HG02610 (cell line): ENCODE measurements at regions not wholly inside any gene's neighbourhood (a gene's known extent, or its start where the extent isn't known, plus 50 kb on each side); places are given as distances from the start of the nearest gene placed in this dataset.
"Not testable (repeated sequence)": the region's sequence is repeated elsewhere in the genome, so short reads cannot be mapped to it uniquely, and the experiment has no call there.

Experiments
- ATAC-seq: cut with Tn5 transposase; IDR thresholded peaks from one replicate; pipeline ENCODE4 v1.9.1; 2021; ENCODE audit warnings: mild to moderate bottlenecking, moderate library complexity; ENCODE audit not compliant: unreplicated experiment

DNA sequence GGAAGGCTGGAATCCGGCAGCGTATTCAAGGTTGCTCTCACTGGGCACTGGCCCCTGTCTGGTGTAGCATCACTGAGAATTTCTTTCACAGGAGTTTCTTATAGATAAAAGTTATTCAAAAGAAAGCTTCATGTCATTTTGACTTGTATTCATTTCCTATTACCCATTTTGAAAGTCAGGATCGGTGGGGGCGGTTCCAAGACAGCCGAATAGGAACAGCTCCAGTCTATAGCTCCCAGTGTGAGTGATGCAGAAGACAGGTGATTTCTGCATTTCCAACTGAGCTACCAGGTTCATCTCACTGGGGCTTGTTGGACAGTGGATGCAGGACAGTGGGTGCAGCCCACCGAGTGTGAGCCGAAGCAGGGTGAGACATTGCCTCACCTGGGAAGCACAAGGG, 51.5 kb upstream of the CDC42EP3 start:
- ATAC-seq, result not testable (repeated sequence)

DNA sequence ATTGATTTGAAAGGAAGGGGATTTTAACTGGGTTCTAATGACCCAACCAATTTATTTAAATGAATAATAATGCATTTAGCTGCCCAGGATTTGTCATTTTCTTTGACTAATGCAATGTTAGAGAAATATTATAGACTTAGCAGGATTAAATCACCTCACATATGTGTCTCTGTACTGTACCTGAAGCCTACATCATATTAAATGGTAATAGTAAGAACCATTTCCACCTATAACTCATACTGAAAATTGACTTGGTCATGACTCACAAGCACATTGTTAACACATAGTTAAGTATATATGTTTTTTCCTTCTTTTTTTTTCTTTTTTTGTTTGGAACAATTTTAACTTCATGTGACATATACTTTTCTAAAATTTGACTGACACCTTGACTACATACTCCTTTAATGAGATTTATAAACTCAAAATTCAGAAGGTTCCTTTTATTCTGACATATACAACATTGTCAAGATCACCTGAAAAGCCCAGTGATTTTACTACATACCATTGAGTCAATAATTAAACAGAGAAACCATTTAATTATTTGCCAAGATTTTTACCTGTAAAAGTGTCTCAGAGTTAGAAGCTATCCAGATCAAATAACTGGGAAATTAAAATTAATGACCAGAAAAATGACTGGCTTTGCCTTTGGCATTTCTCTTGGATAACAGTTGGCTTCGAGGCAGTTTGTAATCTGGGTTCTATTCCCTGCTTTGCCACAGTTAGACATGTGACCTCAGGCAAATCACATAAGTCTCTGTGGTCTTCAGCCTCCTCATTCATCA, 58.8 kb upstream of the CDC42EP3 start:
- ATAC-seq, result no peak

DNA sequence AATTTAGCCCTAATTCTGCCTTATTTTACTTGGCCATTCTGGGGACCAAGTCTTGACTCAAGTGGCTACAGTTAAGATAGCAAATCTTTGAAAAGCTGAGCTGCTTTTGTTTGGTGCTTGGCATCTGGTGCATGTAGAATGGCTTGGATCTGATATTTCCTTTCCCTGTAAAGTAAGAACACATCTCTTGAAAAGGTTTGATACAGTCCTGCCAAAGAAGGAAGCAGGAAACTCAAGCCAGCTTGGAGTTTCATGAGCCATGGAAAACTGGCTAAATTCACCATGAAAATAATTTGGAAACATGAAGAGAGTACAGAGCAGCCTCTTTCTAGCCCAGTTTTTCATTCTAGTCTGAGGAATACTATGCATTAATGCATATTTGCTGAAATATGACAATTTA, 61.0 kb upstream of the CDC42EP3 start:
- ATAC-seq, result not testable (repeated sequence)

DNA sequence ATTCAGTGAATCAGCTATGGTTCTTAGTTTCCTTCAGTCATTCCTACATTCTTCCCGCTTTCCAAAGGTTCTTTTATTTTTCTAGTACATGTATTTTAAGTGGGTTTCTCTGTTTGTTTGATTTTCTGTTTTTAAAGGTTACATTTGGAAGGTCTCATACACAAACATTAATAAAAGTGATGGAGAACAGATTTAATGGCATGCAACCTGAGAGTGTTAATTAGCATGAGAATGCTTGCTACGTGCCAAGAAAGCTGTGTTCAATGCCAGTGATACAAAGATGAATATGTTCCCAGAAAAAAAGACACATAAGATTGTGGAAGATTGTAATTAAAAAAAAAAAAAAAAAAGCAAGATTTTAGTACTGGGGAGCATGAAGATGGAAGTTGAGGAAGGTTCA, 61.8 kb upstream of the CDC42EP3 start:
- ATAC-seq, result no peak

DNA sequence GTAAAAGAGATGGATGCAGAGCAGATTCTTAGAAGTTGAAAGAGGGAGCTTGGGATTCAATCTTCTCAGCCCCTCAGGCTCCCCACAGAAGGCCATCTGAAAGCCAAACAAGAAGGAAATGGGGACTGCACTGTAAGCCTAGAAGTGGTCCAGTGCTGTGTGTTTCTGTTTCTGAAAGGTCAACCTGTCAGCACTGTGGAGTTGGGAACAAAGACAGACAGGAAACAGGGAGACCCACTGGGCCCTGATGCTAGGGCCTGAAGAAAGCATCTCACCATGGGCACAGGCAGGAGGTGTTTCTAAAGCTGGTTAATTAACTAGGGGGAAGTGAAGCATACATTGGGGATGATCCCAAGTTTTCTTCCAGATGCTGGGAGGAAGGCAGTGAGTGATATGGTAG, 62.5 kb upstream of the CDC42EP3 start:
- not testable (repeated sequence) for ATAC-seq

DNA sequence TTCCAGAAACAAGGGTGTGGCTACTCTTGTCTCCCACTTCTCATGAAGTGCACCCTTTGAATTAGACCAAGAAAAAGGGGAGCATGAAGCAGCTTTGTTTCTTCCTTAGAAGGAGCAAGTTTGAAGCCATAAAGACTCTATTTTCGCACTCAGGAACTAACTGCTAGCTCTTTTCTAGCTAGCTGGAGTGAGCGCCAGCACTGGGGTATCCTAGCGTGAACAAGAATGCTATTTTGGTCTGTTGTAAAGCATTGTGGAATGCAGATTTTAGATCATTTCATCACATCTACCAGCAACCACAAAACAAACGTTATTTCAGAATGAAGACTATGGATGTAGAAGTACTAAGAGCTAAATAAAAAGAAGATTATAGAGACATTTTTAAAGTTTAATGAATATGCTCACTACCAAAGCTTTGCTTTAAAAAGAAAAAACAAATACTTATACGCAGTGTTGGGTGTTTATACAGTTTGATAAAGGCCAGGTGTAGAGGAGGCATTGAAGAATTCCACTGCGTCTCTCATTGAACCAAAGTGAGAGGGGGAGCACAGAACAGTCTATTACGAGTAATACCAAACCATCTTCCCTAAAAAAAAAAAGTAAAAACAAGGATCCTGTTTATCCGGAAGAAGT, 63.6 kb upstream of the CDC42EP3 start:
- not testable (repeated sequence) for ATAC-seq

DNA sequence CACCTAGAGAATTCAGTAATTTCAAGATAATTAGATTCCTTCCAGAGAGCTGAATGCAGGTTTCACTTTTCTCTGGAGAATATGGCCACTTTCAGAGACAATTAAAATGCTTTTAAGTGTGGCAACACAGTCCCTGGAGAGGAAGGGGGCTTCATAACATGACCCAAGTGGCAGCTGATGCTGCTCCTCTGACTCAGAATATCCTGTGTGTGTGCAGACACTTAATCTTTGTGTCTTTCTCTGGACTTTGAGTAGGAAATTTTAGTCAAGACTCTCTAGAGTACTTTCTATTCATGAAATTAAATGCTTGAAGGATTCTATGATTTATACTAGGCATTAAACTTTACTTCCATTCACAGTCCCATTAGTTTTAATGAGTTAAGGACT, 64.1 kb upstream of the CDC42EP3 start:
- ATAC-seq, result not testable (repeated sequence)

DNA sequence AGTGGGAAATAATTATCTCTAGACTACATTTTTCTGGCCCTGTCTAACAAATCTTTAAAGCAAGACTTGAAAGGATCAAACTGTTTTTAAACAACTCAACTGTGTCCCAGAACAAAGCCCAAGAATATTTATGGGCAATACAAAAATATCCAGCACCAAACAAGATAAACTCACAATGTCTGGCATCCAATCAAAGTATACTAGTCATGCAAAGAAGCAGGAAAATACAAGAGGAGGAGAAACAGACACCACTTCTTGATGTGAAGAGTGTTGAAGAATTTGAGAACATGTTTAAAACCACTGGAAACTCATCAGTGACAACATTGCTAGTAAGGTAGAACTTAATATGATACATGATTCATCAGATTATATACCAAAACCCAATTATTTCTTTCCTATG, 66.1 kb upstream of the CDC42EP3 start:
- ATAC-seq, result no peak

DNA sequence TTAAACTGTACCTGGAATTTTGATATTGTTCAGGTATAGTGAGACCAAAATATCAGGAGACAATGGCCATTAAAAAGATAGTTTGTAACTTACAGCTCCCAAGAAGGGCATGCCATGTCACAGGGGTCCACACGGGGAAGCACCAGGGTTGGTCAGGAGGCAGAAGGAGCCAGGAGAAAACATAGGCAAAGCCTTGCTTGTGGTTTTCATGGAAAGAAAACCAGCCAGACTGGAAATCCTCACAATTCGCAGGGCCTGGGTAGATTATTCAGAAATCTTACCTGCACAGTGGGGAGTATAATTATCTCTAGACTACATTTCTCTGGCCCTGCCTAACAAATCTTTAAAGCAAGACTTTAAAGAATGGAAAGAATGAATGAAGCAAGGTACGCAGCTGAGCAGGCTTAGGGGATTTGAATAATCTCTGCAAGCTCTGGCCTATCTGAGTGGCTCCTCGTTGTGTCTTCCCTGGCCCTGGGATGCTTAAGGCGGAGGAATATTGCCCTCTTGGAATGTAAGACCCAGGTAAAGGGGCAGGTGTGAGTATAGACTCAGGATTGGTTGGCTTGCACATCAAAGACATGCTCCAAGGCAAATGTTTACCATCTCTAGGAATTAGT, 66.9 kb upstream of the CDC42EP3 start:
- ATAC-seq, result no peak

DNA sequence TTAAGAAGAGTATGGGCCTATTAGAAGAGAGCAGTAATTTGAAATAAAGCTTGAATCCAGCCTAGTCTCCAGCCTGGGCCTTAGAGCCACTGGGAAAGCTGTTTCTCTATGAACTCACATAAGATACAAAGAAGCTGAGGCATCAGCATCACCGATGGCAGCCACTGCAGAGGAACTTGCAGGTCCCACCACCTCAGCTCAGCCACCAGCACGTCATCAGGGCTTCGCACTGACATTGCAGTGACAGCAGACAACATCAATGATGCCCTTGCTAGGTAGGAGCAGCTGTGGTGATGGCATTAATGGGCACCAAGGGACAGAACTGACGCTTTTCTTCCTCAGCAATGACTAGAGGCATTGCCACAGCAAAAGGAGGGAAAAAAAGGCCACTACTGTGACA, 67.7 kb upstream of the CDC42EP3 start:
- no peak for ATAC-seq

DNA sequence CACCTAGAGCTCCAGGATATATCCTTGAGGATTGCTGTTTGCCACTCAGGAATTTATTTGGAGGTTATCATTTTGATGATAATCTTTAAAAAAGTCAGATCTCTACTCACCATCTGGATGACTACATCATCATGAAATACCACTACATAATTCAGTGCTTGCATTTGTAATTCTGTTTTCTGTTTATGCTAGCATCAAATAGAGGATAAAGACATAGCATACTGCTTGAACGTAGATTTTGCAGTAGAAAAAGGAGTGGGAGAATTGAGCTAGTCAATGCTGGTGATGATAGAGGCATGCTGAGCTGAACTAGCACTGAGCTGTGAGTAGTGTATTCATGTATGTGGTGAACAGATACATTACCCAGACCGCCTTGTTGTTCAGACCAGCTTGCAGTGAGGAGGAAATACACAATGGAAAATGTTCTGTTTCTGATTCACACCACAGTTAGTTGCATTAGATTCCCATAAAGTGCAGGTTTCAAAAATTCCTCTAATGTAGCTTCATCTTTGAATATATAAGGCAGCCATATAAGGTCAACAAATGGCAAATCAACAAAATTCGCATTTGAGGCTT, 68.8 kb upstream of the CDC42EP3 start:
- no peak for ATAC-seq

DNA sequence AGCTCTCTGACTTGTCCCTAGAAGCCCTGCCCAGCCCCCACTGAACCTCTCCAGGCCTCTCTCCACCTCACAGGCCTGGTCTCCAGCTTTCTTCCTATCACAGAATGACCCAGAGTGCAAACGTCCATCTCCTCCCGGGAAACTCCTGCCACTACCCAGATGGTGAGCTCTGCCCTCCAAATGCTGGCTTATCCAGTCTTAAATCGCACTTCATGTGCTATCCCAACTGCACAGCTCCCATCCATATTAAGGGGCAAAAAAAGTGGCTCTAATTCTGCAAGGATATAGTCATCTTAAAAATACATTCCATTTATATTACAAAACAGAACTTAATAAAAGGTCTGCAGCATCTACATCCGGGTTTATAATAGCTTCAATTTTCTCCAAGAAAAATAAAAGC, 70.8 kb upstream of the CDC42EP3 start:
- ATAC-seq, result no peak

DNA sequence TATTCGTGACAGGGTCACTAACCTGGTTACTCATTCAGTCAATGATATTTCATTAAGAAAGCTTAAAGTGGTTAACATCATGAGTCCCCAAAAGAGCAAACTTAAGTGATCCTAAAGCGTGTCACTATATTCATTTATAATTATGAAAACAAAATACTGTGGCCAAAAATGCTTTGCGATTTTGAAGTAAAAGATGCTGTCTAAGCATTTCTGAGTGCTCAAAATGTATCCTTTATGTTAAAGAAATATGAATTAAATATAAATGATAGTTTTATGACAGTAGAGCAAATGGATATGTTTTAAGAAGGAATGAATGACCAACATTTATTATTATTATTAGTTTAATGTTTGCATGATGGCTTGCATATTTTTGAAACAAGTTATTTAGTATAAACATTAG, 72.6 kb upstream of the CDC42EP3 start:
- ATAC-seq, result no peak

DNA sequence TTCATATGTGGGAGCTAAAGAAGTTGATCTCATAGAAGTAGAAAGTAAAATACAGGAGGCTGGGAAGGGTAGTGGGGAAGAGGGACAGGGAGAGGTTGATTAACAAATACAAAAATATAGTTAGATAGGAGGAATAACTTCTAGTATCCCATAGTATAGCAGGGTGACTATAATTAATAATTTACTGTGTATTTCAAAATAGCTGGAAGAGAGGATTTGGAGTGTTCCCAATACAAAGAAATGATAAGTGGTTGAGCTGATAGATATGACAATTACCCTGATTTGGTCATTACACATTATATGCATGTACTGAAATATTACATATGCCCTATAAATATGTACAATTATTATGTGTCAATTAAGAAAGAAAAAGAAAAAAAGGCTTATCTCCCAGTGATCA, 73.5 kb upstream of the CDC42EP3 start:
- ATAC-seq, result not testable (repeated sequence)

DNA sequence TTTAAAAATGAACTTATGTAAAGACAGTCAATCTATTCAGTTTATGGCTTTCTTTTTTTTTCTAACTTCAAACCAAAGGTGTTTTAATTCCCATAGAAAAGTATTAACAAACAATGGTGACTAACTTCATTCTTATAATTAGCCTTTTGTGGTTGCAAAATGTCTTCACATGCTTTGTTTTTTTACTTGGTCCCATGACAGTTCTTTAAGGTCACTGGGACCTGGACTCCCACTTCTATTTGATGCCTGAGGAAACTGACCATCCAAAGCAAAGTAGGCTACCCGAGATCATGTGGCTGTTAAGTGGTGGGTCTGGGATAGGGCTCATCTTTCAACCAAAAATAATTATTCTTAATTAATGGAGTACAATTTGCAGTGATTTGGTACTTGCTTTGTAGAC, 74.6 kb upstream of the CDC42EP3 start:
- not testable (repeated sequence) for ATAC-seq

DNA sequence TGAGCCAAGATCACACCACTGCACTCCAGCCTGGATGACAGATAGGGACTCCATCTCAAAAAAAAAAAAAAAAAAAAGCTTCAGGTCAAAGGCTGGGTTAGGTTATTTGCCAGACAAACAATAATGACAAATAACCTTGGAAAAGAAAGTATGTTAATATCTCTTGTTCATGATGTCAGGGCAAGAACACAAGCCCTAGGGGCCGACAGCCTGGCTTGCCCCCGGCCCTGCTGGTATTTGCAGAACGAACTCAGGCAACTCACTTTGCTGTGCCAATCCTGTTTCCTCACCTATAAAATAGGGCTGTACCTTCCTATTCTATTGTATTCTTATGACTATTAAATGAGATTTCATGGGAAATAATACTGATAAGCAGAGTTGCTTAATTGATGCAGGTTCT, 75.4 kb upstream of the CDC42EP3 start:
- no peak for ATAC-seq

DNA sequence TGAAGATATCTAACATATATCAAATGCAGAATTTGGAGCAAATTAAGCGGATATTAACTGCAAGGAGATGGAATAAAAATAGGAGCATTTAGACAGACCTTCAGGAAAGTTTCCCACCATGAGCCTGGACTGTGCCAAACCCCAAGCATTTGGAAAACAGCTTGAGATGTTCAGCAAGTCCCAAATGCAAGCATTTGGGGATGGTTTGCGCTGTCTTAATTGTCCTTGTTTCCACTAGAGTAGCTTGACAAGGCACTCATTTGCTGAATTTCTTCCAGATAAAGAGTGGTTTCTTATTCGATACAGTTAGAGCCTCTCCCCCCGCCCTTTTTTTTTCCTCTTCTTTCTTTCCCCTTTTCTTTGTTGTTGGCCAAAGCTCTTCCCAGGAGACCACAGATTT, 77.1 kb upstream of the CDC42EP3 start:
- no peak for ATAC-seq

DNA sequence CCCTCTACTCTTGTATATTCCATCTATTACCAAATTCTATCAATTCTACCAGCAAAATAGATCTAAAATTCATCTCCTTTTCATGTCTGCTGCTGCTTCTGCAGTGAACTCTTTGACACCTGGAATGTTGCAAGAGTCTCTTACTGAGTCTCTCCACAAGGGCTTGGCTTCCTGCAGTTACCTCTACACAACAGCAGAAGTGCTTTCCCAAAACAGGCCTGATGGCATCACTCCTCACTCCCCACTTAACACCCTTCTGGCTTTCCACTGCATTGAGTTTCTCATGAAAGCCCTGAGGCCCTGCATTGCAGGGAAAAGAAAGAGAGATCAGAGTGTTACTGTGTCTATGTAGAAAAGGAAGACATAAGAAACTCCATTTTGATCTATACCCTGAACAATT, 78.8 kb upstream of the CDC42EP3 start:
- ATAC-seq, result not testable (repeated sequence)

DNA sequence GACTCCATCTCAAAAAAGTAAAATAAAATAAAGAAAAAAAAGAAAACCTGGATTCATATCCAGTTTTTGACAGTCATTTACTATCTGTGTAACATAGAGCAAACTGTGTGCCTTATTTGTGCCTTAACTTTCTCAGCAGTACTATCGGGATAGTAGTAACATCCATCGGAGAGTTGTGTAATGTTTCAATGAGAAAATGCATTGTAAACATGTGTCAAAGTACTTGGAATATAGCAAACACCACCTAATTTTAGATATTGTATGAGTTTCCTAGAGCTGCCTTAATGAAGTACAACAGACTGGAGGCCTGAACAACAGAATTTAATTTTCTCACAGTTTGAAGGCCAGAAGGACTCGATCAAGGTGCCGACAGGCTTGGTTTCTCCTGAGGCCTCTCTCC, 81.3 kb upstream of the CDC42EP3 start:
- ATAC-seq, result no peak

DNA sequence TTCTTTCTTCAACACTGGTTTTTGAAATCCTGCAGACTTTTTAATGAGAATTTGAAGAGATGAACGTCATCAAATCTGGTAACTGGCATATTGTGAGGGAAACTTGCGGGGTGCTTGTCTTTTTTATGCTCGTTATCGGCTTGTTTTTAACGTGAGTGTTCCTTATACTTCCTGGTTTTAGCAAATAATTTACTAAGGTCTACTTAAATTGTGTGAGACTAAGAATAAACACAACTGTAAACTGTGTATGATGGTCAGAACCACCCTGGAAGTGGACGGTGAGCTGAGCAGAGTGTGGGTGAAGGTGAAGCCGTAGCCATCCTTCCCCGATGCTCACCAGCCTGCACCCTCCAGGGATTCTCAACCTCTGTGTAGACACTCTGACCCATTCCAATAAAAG, 82.3 kb upstream of the CDC42EP3 start:
- ATAC-seq, result no peak

DNA sequence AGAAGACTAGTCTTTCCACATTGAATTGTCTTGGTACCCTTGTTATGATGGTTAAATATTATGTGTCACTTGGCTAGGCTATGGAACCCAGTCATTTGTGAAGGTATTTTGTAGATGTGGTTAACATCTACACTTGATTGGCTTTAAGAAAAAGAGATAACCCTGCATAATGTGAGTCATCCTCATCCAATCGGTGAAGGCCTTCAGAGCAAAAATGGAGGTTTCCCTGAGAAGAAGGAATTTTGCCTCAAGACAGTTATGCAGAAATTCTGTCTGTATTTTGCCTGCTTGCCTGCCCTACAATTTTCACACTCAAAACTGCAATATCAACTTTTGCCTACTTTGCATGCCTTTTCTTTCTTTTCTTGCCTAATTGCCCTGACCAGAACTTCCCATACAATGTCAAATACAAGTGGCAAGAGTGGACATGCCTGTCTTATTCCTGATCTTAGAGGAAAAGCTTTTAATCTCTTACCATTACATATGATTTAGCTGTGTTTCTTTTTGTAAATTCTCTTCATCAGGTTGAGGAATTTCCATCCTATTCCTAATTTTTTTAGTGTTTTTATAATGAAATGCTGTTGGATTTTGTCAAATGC, 84.6 kb upstream of the CDC42EP3 start:
- not testable (repeated sequence) for ATAC-seq
